AG09309 (cell line): ENCODE measurements at regions not wholly inside any gene's neighbourhood (a gene's known extent, or its start where the extent isn't known, plus 50 kb on each side); places are given as distances from the start of the nearest gene placed in this dataset.
A peak's percentile ranks its signal among the peaks of the same experiment; 100 is the strongest.

ENCODE experiments used
- DNase-seq: peaks from one replicate; pipeline ENCODE4 v3.0.0-alpha.2; 2010; ENCODE audit warnings: low read depth
- H3K4me3 ChIP-seq: 2 replicates; pipeline ENCODE4 v1.5.1; 2011; ENCODE audit warnings: mild to moderate bottlenecking, low read depth, low read length, moderate library complexity; ENCODE audit not compliant: control insufficient read depth
- TF ChIP-seq, protein P1 (sequence below): IDR thresholded peaks from 2 replicates; pipeline ENCODE4 v1.5.1; 2011; ENCODE audit warnings: mild to moderate bottlenecking, low read depth, low read length, inconsistent platforms; ENCODE audit not compliant: insufficient read depth, control insufficient read depth; ENCODE audit errors: missing control alignments

DNA sequence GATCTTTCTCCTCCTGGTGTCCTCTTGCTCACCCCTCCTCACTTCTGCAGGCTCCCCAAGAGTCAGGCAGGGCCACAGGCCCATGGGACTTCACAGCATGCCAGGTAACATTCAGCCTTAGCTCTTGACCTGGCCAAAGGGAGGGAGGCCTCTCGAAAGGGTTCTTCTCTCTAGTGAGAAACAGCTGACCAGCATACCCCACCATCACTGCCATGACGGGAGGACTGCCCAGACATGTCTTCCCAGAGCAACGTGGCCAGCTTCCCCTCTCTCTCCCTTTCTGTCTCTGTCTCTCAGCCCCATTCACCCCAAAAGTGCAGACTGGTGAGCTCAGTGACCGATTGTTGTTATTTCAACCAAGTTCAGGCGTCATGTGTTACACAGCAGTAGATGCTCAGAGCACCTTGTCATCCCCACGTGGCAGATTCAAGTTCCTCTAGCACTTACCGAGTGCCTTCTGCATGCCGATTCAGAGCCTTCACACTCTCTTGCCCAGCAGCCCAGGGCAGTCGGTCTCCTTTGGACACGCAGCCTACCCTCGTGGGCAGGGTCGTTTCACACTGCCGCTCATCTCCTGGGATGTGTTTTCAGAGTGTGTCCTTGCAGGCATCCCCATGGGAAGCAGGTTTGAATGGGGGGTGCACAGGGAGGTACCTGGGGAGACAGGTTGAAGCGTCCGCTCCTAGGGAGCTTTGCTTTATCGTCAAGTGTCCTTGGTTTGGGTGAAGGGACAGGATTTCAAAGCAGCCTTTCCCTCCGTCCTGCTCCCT is 259.9 kb downstream of the NDUFA10 start:
- TF ChIP-seq, protein P1, sequence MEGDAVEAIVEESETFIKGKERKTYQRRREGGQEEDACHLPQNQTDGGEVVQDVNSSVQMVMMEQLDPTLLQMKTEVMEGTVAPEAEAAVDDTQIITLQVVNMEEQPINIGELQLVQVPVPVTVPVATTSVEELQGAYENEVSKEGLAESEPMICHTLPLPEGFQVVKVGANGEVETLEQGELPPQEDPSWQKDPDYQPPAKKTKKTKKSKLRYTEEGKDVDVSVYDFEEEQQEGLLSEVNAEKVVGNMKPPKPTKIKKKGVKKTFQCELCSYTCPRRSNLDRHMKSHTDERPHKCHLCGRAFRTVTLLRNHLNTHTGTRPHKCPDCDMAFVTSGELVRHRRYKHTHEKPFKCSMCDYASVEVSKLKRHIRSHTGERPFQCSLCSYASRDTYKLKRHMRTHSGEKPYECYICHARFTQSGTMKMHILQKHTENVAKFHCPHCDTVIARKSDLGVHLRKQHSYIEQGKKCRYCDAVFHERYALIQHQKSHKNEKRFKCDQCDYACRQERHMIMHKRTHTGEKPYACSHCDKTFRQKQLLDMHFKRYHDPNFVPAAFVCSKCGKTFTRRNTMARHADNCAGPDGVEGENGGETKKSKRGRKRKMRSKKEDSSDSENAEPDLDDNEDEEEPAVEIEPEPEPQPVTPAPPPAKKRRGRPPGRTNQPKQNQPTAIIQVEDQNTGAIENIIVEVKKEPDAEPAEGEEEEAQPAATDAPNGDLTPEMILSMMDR, result no peak
- no peak overlapping the region for H3K4me3 ChIP-seq
- DNase-seq, result no peak

DNA sequence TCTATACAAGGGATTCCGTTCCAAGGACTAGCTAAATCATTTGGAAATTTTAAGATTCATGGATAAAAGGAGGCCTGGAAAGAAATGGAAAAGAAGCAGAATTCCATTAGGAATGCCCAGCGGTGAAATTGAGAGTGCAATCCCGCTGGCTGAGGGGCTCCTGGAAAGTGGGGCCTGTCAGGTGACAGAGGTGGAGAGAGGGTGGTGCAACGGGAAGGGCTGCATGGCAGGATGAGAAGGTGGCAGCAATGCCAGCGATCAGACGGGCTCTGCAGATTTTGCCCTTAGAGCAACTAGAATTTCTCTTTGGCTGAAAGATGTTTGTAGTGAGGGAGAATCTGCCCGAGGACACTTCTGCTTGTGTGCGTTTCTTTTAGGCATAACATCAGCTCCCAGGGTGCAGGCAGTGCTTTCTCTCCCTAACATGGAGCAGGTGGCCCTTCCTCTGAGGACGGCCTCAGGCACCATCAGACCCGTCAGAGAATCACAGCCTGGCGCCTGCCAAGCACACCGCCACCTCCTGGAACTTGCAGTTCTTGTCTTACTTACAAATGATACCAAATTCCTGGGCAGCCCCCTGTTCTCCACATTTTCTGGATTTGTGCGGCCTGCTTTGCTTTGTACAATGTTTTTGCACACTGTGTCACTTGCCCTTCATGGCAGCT is 261.6 kb downstream of the NDUFA10 start:
- DNase-seq, result no peak
- TF ChIP-seq, protein P1, result peak; percentile 6
- no peak overlapping the region for H3K4me3 ChIP-seq

DNA sequence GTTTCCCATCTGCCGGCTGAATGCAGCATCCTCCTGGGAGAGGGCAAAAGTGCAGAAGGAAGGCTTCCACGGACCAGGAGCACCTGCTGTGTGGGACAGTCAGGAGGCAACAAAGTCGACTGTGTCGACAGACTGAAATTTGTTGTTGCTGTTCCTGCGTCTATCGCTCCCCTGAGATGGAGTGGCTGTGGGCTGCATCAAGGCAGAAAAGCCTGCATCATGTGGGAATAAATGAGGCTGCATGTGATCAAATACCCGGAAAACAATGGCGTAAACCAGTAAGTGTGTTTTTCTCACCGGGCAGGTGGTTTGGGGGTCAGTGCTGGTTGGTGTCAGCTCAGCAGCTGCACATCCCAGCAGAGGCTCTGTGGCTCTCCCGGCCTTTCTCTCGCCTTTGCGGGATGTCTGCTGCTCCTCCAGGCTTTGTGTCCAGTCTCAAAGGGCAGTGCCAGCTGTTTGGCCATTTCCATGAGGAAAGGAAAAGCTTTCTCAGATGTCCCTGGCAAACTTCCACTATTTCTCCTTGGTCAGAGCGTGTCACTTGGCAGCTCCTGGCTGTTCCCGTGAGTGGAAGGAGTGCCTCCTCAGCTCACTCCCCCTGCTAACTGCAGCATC is 262.4 kb downstream of the NDUFA10 start:
- DNase-seq, result no peak
- TF ChIP-seq, protein P1, result no peak

DNA sequence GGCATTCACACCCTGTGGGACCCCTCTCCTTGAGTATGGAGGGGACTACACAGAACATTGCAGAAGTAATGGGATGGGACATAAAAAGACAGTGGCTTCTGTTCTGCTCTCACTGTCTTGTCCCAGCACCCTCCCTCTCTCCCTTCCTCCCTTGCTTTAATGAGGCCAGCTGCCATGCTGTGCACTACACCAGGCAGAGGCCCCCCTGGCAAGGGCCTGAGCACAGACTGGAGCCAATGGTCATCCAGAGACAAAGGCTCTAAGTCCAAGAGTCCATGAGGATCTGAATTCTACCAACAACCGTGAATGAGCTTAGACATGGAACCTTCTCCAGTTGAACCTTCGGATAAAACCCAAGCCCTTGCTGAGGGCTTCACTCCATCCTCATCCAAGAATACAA is 263.0 kb downstream of the NDUFA10 start:
- TF ChIP-seq, protein P1, result no peak
- H3K4me3 ChIP-seq, result no peak overlapping the region

More for the DNA sequence above, 262.4 kb downstream of the NDUFA10 start:
- no peak overlapping the region for H3K4me3 ChIP-seq

DNA sequence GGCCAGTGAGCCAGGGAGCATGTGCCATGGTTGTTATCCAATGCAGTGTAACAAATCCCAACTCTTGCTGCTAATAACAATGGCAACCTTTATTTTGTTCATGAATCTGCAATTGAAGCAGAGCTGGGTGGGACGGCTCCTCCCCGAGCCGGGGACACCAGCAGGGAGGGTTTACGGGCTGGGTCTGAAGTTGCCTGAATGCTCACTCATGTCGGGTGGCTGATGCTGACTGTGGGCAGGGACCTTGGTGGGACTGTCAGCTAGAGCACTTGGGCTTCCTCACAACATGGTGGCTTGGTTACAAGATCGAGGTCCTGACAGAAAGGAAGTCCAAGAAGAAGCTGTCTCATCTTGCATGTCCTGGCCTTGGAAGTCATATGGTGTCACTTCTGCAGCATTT is 264.5 kb downstream of the NDUFA10 start:
- H3K4me3 ChIP-seq, result no peak overlapping the region
- no peak for DNase-seq
- TF ChIP-seq, protein P1, result no peak

More for the DNA sequence above, 263.0 kb downstream of the NDUFA10 start:
- DNase-seq, result no peak

DNA sequence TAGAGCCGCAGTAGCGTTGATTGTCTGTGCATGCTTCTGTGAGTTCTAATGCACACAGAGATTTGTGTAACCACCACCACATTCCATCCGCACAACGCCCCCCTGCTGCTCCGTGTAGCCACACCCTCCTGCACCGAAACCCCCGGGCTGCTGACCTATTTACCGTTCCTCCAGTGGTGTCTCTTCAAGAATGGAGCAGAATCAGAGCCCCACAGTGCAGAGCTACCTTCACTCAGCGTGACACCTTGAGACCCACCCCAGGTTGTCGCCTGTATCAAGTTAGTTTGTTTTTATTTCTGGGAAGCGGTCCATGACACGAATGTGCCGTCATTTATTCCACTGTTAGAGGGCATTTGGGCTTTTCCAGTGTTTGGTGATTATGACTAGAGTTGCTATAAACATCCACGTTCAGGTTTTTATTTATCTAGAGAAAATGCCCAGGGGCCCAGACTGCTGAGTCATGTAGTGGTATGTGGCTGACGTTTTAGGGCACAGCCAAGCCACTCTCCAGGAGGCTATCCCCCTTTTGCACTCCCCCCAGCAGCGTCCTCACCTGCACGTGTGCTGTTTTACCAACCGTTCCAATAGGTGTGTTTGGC is 266.8 kb downstream of the NDUFA10 start:
- TF ChIP-seq, protein P1, result no peak
- DNase-seq, result no peak
- no peak overlapping the region for H3K4me3 ChIP-seq
